GM12873 (cell line): ENCODE measurements at regions not wholly inside any gene's neighbourhood (a gene's known extent, or its start where the extent isn't known, plus 50 kb on each side); places are given as distances from the start of the nearest gene placed in this dataset.

ENCODE experiments used
- TF ChIP-seq, protein P1 (sequence below): IDR thresholded peaks from 2 replicates; pipeline ENCODE4 v1.5.1; 2012; ENCODE audit warnings: low read depth, mild to moderate bottlenecking, moderate library complexity, low read length, control low read depth; ENCODE audit not compliant: insufficient read depth; ENCODE audit errors: missing control alignments

DNA sequence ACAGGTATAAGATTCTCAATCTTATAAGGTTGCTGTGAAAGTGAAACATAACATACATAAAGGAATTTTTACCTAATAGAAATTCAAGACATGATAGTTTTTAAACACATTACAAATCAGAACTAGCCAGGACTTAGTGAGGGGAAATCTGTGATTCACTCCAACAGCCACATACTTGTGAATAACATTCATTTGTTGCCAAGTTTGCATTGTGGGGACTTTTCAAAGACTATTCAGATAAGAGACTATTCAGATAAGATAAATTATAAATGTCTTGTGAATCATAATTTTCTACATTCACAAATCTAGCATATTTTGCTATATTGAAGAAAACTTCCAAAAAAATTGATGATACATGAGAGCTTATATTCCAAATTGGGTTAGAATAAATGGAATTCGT lies 345.3 kb upstream of the CDH20 start:
- TF ChIP-seq, protein P1, sequence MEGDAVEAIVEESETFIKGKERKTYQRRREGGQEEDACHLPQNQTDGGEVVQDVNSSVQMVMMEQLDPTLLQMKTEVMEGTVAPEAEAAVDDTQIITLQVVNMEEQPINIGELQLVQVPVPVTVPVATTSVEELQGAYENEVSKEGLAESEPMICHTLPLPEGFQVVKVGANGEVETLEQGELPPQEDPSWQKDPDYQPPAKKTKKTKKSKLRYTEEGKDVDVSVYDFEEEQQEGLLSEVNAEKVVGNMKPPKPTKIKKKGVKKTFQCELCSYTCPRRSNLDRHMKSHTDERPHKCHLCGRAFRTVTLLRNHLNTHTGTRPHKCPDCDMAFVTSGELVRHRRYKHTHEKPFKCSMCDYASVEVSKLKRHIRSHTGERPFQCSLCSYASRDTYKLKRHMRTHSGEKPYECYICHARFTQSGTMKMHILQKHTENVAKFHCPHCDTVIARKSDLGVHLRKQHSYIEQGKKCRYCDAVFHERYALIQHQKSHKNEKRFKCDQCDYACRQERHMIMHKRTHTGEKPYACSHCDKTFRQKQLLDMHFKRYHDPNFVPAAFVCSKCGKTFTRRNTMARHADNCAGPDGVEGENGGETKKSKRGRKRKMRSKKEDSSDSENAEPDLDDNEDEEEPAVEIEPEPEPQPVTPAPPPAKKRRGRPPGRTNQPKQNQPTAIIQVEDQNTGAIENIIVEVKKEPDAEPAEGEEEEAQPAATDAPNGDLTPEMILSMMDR, result no peak

DNA sequence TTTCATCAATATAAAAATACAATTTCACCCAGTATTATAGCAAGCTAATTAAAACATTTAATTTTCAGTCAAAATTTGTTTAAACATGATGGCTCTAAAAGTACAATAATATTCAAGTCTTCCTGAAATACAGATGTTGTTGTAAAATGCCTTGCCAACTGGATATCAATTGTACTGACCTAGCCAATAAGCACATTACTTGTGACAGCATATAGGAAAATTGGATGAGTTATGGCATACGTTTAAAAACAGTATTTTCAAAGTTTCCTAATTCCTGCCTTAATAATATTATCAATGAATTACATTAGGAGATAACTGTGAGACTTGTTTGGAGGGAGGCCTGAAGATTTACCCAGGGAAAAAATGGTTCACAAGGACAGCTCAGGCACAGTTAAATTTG lies 336.9 kb upstream of the CDH20 start:
- TF ChIP-seq, protein P1, result no peak

DNA sequence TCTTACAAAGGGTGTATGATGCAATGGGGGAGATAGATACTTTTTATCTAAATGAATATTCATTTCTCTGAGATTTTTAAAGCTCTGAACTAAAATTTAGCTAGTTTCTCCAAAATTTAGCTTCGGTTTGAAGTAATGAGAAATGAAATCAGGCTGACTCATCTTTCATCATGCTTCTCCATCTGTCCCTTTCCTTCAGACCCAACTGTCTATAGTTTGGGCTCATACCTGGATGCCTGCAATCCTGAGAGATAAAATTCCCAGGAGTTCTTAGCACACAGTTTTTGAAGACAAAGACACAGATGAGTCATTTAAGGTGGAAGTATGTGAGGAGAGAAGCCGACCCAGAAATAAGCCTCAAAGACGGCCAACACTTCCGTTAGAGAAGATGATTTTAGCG lies 336.4 kb upstream of the CDH20 start:
- TF ChIP-seq, protein P1, result no peak

DNA sequence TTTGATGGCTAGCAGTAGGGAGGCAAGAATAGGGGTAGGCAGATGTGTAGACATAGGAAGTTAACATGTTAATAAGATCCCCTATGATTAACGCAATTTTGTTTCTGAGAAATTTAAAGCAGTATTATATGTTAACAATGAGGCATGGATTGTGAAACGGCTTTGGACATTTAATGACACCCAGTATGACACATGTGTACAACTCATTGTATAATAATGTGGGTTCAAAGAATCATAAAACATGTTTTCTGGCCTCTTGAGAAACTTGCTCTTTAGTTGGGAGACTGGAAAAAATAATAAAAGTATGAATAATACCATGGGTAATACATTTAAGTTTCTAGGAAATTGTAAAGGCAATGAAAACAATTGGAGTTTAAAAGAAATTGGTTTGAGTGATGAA lies 332.1 kb upstream of the CDH20 start:
- TF ChIP-seq, protein P1, result no peak

DNA sequence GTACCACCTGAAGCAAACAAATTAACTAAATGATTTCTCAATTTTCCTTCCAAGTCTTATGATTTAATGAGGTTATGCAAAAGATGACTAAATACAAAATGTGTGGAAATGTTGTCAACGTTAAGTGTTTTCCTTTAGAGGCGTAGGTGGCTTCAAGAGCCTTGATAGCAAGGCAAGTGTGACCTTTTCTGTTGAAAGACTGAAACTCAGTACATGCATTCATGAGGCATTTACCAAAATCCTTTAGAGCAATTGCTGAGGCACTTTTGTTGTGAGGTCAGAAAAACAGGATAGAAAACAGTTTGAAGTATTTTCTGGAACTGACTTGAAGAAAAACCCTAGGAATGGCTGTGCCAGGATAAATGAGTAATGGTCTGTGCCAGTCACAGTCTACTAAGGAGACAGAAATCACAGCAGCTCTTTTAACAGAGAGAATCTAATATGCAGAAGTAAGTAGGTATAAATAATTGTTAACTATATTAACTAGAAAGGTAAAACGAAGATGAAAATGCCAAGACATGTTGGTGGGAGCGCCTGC lies 326.5 kb upstream of the CDH20 start:
- TF ChIP-seq, protein P1, result no peak

DNA sequence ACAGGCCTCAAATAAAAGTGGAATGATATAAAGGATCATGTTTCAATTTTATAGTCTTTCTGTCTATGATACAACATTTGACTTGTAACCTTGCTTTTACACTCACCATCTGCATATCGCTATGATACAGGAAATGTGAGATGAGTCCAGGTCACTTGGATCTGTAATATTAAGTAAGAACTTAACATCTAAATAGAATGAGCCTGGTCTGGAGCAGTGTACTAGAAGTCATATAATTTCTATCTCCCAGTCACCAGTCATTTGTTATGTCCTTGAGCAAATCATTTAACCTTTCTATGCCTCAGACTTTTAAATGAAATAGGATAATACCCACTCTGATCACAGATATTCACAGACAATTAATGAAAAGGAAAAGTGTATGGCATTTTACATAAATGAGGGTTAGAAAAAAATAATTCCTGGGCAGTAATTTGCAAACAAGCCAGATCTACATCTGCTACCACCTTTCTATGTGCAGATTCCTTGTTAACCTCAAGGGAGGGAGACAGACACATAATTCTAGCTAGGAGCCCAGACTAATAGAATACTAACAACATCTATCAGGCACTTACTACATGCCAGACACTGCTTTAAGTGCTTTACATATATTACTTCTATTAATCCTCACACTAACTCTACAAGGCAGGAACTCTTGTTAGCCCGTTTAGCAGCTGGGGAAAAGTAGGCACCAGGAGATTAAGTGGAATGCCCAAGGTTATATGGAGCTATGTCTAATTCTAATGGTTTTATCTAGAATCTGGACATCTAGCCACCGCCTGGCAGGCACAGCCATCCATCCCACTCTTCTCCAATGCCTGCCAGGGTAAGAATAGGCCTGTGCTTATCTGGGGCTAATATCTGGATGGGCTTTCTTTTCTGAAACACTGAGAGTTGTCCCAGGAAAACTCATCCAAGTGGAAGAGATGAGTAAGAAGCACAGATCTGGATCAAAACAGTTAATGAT lies 313.6 kb upstream of the CDH20 start:
- TF ChIP-seq, protein P1, result no peak

DNA sequence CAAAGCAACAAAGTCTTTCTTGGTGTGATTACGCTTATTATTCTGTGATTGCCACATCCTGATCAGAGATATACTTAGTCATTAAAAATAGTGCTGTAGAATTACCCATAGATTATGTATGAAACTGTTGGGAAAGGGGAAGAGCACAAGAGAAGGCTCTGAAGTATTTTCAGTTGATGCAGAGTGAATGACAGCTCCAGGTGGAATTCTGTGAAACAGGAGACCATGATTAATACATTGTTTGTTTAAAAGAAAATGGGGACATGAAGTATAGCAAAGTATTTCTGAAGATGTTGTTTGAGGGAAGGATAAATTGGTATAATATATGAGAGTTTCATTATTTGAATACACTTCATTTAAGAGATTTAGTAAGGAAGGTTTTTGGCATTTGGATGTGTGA lies 307.6 kb upstream of the CDH20 start:
- TF ChIP-seq, protein P1, result no peak
